Stimulated activated CD4-positive, alpha-beta T cell treated with anti-CD3 and anti-CD28 coated beads, TNF-alpha, amount 100 ng/mL, for 1 hour (primary cell): ENCODE measurements at regions not wholly inside any gene's neighbourhood (a gene's known extent, or its start where the extent isn't known, plus 50 kb on each side); places are given as distances from the start of the nearest gene placed in this dataset.
"Not testable (repeated sequence)": the region's sequence is repeated elsewhere in the genome, so short reads cannot be mapped to it uniquely, and the experiment has no call there.

Source experiments
- DNase-seq, 3 donors: peaks; one replicate each; pipeline ENCODE4 v3.0.0-alpha.2; 2020; ENCODE audit warnings: low read depth in 3 of 3, low spot score in 1 of 3

GRCh38 chr21:6553505-6554376, 3967.6 kb upstream of the TPTE start:
- not testable (repeated sequence) for DNase-seq

- DNase-seq: not testable (repeated sequence)
Observed at GRCh38 chr21:6554377-6554864, 3967.0 kb upstream of the TPTE start.

GRCh38 chr21:6556516-6556915, 3964.9 kb upstream of the TPTE start:
- not testable (repeated sequence) for DNase-seq

- not testable (repeated sequence) for DNase-seq
Observed at GRCh38 chr21:6557415-6557814, 3964.0 kb upstream of the TPTE start.

- DNase-seq: not testable (repeated sequence)
Observed at GRCh38 chr21:6561168-6561567, 3960.2 kb upstream of the TPTE start.

- DNase-seq: not testable (repeated sequence)
Observed at GRCh38 chr21:6561578-6561977, 3959.8 kb upstream of the TPTE start.

- not testable (repeated sequence) for DNase-seq
Observed at GRCh38 chr21:6564543-6565166, 3956.7 kb upstream of the TPTE start.

GRCh38 chr21:6565190-6566094, 3955.9 kb upstream of the TPTE start:
- DNase-seq: not testable (repeated sequence)

- not testable (repeated sequence) for DNase-seq
Observed at GRCh38 chr21:6567542-6567941, 3953.8 kb upstream of the TPTE start.

GRCh38 chr21:6569152-6569551, 3952.2 kb upstream of the TPTE start:
- not testable (repeated sequence) for DNase-seq

GRCh38 chr21:6569587-6570392, 3951.6 kb upstream of the TPTE start:
- not testable (repeated sequence) for DNase-seq

- not testable (repeated sequence) for DNase-seq
Observed at GRCh38 chr21:6570700-6571368, 3950.5 kb upstream of the TPTE start.

- DNase-seq: not testable (repeated sequence)
Observed at GRCh38 chr21:6573576-6573975, 3947.8 kb upstream of the TPTE start.

GRCh38 chr21:6579801-6580200, 3941.6 kb upstream of the TPTE start:
- not testable (repeated sequence) for DNase-seq
